HepG2 (cell line): ENCODE measurements at regions not wholly inside any gene's neighbourhood (a gene's known extent, or its start where the extent isn't known, plus 50 kb on each side); places are given as distances from the start of the nearest gene placed in this dataset.

Experiments used
- ATAC-seq: fragments of 200-7000 bp; cut with Tn5 transposase; 3 replicates; pipeline ENCODE4 v1.9.1; 2020; ENCODE audit warnings: mild to moderate bottlenecking, moderate library complexity
- BruUV-seq: library from RNA; stranded (reverse); fragments of 400-500 nt; replicated peaks from 2 replicates; lab custom pipeline; 2021; lab: Mats Ljungman, UMichigan
- CTCF ChIA-PET: fragments of 300-600 bp; formaldehyde crosslinking; extraction: SDS; loops from one replicate; lab custom pipeline; 2021; ENCODE audit warnings: low total read pairs, inconsistent platforms, low intra/inter-chr PET ratio; lab: Yijun Ruan, JAX
- POLR2A ChIA-PET: fragments of 350-600 bp; sonication (Branson Sonifier 250); formaldehyde crosslinking; loops from one replicate; lab custom pipeline; 2020; ENCODE audit warnings: antibody characterized with exemption, inconsistent platforms; lab: Yijun Ruan, JAX
- DNase-seq: peaks from one replicate; pipeline ENCODE4 v3.0.0-alpha.2; 2015; ENCODE audit warnings: low spot score
- FAIRE-seq: peaks from 3 replicates; lab custom pipeline; 2011; peaks lifted over from hg19 to GRCh38; lab: Jason Lieb, UNC
- H2AFZ ChIP-seq: one replicate; pipeline ENCODE4 v1.6.1; 2011; ENCODE audit warnings: low read length, inconsistent platforms
- H3K27ac ChIP-seq: fragments of 300-600 bp; 3 replicates; pipeline ENCODE4 v1.8.0; 2011; ENCODE audit warnings: mixed run types, mild to moderate bottlenecking, mixed read lengths, low read length, inconsistent platforms; ENCODE audit not compliant: insufficient read depth; ENCODE audit errors: extremely low read length
- H3K27me3 ChIP-seq, 2 experiments: fragments of 200-600 bp in 1 of 2; 2 replicates in 1 of 2; 3 replicates in 1 of 2; pipeline versions ENCODE4 v1.6.0 to v1.8.0; 2011; ENCODE audit warnings: low read length in 2 of 2, mild to moderate bottlenecking in 2 of 2, moderate library complexity in 2 of 2, inconsistent platforms in 1 of 2; ENCODE audit not compliant: insufficient read depth in 2 of 2, control insufficient read depth in 1 of 2
- H3K36me3 ChIP-seq, 2 experiments: fragments of 200-600 bp in 1 of 2; replicated peaks in 1 of 2; 2 replicates in 1 of 2; 3 replicates in 1 of 2; pipeline versions ENCODE4 v1.5.1 to v1.8.0; 2011; ENCODE audit warnings: low read length in 2 of 2, inconsistent platforms in 1 of 2; ENCODE audit not compliant: insufficient read depth in 2 of 2, control insufficient read depth in 1 of 2
- H3K4me1 ChIP-seq: 2 replicates; pipeline ENCODE4 v1.5.1; 2012; ENCODE audit warnings: low read length, inconsistent platforms; ENCODE audit not compliant: insufficient read depth
- H3K4me2 ChIP-seq: 2 replicates; pipeline ENCODE4 v1.6.0; 2011; ENCODE audit warnings: low read depth, low read length, inconsistent platforms
- H3K4me3 ChIP-seq, 3 experiments: fragments of 200-600 bp in 1 of 3; sonication (generic), shearing (Covaris generic) in 1 of 3; replicated peaks in 1 of 3; 2 replicates each; pipeline ENCODE4 v1.5.1; 2011 to 2016; ENCODE audit warnings: low read length in 3 of 3, inconsistent platforms in 2 of 3, low read depth in 2 of 3, mild to moderate bottlenecking in 2 of 3, control low read depth in 1 of 3, mixed read lengths in 1 of 3; ENCODE audit not compliant: insufficient read depth in 1 of 3
- H3K79me2 ChIP-seq: one replicate; pipeline ENCODE4 v1.6.1; 2011; ENCODE audit warnings: low read length, inconsistent platforms; ENCODE audit not compliant: insufficient read depth
- H3K9ac ChIP-seq: 2 replicates; pipeline ENCODE4 v1.6.0; 2011; ENCODE audit warnings: mild to moderate bottlenecking, low read depth, low read length, inconsistent platforms; ENCODE audit not compliant: insufficient read depth
- H3K9me3 ChIP-seq: 2 replicates; pipeline ENCODE4 v1.5.1; 2012; ENCODE audit warnings: mild to moderate bottlenecking, low read length
- H4K20me1 ChIP-seq: 2 replicates; pipeline ENCODE4 v1.6.0; 2011; ENCODE audit warnings: inconsistent platforms, mild to moderate bottlenecking, low read length, moderate library complexity; ENCODE audit not compliant: insufficient read depth
- AFF4 ChIP-seq: sonication (generic); formaldehyde crosslinking; IDR thresholded peaks from 2 replicates; pipeline ENCODE4 v1.4.0; 2020; ENCODE audit warnings: missing genetic modification reagents
- FOSL2 ChIP-seq: sonication (generic); formaldehyde crosslinking; IDR thresholded peaks from 2 replicates; pipeline ENCODE4 v1.4.0; 2020; ENCODE audit warnings: missing genetic modification reagents
- GATAD2A ChIP-seq: IDR thresholded peaks from 2 replicates; pipeline ENCODE4 v1.6.1; 2016
- MAZ ChIP-seq, 2 experiments: sonication (generic) in 1 of 2; formaldehyde crosslinking in 1 of 2; IDR thresholded peaks; 2 replicates each; pipeline versions ENCODE4 v1.5.0 to v1.6.1; 2012 to 2020; ENCODE audit warnings: low read depth in 2 of 2, mild to moderate bottlenecking in 2 of 2, borderline replicate concordance in 1 of 2, improper control_type of control experiment in 1 of 2, low read length in 1 of 2, missing genetic modification reagents in 1 of 2, moderate library complexity in 1 of 2
- THAP8 ChIP-seq: sonication (generic); formaldehyde crosslinking; IDR thresholded peaks from 2 replicates; pipeline ENCODE4 v1.5.1; 2020; ENCODE audit warnings: missing genetic modification reagents, mild to moderate bottlenecking, borderline replicate concordance
- ZNF431 ChIP-seq: sonication (generic); formaldehyde crosslinking; IDR thresholded peaks from 2 replicates; pipeline ENCODE4 v1.9.0; 2022; ENCODE audit warnings: missing genetic modification reagents, low read depth, mild to moderate bottlenecking, borderline replicate concordance
- WGBS: methylation state at CpG from one replicate; pipeline ENCODE4 v1.1.6; 2017; ENCODE audit warnings: low lambda C conversion rate; 5-methylcytosine and 5-hydroxymethylcytosine counted together
- in situ Hi-C: cut with HindIII; loops from 2 replicates; pipeline ENCODE4 v1.10.0; 2017; ENCODE audit warnings: low pct_unique_long_range_greater_than_20kb; ENCODE audit not compliant: extremely low pct_ligation_motif_present
- intact Hi-C: fragments of 100-400 bp; cut with micrococcal nuclease; formaldehyde crosslinking; loops from one replicate; pipeline ENCODE4 v1.10.0; 2022; ENCODE audit not compliant: unreplicated experiment
- TF ChIP-seq, protein P1 (sequence below): sonication (generic); formaldehyde crosslinking; IDR thresholded peaks from 2 replicates; pipeline ENCODE4 v1.5.0; 2020; ENCODE audit warnings: mild to moderate bottlenecking, missing genetic modification reagents, borderline replicate concordance
- TF ChIP-seq, protein P2 (sequence below): fragments of 450-650 bp; IDR thresholded peaks from 2 replicates; pipeline ENCODE4 v1.6.1; 2016

DNA sequence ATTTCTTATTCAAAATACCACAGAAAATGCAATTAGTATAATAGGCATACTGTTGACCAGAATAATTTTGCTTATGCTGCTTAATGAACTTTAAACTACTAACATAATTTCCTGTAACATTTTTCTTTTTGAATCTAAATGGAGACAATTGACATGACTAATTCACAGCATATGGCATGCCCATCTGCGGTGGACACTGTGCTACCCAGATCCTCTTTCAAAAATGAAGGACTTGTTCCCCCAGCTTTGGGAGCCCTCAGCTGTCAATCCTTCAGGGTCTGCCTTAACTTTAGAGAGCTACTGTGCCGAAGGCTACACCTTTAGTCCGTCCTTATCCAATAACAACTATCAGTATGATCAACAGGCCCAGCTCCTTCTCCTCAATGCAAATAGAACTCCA, 789.0 kb downstream of the PLA2G4A start:
- Histone ChIP-seq H3K4me3 (no peak overlapping the region), H3K9me3 (peaks cover 16% of the 10 kb centered on the region), H3K36me3 (no peaks in the 10 kb centered on the region), H3K4me2 (no peak overlapping the region), H3K27ac (no peak overlapping the region), H3K4me1 (no peaks in the 10 kb centered on the region), H4K20me1 (no peaks in the 10 kb centered on the region), H3K9ac (no peak overlapping the region), H2AFZ (no peak overlapping the region), H3K27me3 (no peaks in the 10 kb centered on the region), H3K79me2 (no peaks in the 10 kb centered on the region)
- intact Hi-C loops (no loop called here), in situ Hi-C loops (no loop called here)
- WGBS: 13% methylated on average over 3 of the region's 3 CpGs
- CTCF ChIA-PET: no interaction called here
- POLR2A ChIA-PET: no interaction called here
- BruUV-seq: no TSS peak
- ATAC-seq (no peak), FAIRE-seq (no peak), DNase-seq (no peak)
- TF ChIP-seq ZNF431 (CRISPR knock-in tag) (no peak), AFF4 (CRISPR knock-in tag) (no peak), THAP8 (CRISPR knock-in tag) (no peak), MAZ (IDR thresholded peaks at IDR 0.05; ENCODE audit: borderline replicate concordance, low read depth, low read length) (no peak), MAZ (CRISPR knock-in tag; IDR thresholded peaks at IDR 0.05; ENCODE audit: low read depth) (no peak), GATAD2A (no peak), FOSL2 (no peak)
- TF ChIP-seq, protein P1, sequence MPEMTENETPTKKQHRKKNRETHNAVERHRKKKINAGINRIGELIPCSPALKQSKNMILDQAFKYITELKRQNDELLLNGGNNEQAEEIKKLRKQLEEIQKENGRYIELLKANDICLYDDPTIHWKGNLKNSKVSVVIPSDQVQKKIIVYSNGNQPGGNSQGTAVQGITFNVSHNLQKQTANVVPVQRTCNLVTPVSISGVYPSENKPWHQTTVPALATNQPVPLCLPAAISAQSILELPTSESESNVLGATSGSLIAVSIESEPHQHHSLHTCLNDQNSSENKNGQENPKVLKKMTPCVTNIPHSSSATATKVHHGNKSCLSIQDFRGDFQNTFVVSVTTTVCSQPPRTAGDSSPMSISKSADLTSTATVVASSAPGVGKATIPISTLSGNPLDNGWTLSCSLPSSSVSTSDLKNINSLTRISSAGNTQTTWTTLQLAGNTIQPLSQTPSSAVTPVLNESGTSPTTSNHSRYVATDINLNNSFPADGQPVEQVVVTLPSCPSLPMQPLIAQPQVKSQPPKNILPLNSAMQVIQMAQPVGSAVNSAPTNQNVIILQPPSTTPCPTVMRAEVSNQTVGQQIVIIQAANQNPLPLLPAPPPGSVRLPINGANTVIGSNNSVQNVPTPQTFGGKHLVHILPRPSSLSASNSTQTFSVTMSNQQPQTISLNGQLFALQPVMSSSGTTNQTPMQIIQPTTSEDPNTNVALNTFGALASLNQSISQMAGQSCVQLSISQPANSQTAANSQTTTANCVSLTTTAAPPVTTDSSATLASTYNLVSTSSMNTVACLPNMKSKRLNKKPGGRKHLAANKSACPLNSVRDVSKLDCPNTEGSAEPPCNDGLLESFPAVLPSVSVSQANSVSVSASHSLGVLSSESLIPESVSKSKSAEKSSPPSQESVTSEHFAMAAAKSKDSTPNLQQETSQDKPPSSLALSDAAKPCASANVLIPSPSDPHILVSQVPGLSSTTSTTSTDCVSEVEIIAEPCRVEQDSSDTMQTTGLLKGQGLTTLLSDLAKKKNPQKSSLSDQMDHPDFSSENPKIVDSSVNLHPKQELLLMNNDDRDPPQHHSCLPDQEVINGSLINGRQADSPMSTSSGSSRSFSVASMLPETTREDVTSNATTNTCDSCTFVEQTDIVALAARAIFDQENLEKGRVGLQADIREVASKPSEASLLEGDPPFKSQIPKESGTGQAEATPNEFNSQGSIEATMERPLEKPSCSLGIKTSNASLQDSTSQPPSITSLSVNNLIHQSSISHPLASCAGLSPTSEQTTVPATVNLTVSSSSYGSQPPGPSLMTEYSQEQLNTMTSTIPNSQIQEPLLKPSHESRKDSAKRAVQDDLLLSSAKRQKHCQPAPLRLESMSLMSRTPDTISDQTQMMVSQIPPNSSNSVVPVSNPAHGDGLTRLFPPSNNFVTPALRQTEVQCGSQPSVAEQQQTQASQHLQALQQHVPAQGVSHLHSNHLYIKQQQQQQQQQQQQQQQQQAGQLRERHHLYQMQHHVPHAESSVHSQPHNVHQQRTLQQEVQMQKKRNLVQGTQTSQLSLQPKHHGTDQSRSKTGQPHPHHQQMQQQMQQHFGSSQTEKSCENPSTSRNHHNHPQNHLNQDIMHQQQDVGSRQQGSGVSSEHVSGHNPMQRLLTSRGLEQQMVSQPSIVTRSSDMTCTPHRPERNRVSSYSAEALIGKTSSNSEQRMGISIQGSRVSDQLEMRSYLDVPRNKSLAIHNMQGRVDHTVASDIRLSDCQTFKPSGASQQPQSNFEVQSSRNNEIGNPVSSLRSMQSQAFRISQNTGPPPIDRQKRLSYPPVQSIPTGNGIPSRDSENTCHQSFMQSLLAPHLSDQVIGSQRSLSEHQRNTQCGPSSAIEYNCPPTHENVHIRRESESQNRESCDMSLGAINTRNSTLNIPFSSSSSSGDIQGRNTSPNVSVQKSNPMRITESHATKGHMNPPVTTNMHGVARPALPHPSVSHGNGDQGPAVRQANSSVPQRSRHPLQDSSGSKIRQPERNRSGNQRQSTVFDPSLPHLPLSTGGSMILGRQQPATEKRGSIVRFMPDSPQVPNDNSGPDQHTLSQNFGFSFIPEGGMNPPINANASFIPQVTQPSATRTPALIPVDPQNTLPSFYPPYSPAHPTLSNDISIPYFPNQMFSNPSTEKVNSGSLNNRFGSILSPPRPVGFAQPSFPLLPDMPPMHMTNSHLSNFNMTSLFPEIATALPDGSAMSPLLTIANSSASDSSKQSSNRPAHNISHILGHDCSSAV (CRISPR knock-in tag): no peak
- TF ChIP-seq, protein P2, sequence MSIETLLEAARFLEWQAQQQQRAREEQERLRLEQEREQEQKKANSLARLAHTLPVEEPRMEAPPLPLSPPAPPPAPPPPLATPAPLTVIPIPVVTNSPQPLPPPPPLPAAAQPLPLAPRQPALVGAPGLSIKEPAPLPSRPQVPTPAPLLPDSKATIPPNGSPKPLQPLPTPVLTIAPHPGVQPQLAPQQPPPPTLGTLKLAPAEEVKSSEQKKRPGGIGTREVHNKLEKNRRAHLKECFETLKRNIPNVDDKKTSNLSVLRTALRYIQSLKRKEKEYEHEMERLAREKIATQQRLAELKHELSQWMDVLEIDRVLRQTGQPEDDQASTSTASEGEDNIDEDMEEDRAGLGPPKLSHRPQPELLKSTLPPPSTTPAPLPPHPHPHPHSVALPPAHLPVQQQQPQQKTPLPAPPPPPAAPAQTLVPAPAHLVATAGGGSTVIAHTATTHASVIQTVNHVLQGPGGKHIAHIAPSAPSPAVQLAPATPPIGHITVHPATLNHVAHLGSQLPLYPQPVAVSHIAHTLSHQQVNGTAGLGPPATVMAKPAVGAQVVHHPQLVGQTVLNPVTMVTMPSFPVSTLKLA: no peak
